ENCODE measurements at regions not wholly inside any gene's neighbourhood (a gene's known extent, or its start where the extent isn't known, plus 50 kb on each side); places are given as distances from the start of the nearest gene placed in this dataset.
"Not testable (repeated sequence)": the region's sequence is repeated elsewhere in the genome, so short reads cannot be mapped to it uniquely, and the experiment has no call there.

- no peak for DNase-seq (ENCODE audit: low read depth in 2 of 2)
Observed at GRCh38 chr11:37926772-37927171, 1328.7 kb upstream of the RAG2 start.

GRCh38 chr11:37916331-37916730 is 1318.3 kb upstream of the RAG2 start:
- DNase-seq (ENCODE audit: low read depth in 2 of 2): no peak

- no peak for DNase-seq (ENCODE audit: low read depth in 2 of 2)
Observed at GRCh38 chr11:37914859-37915258, 1316.8 kb upstream of the RAG2 start.

GRCh38 chr11:37908219-37908548 is 1310.1 kb upstream of the RAG2 start:
- no peak for DNase-seq (ENCODE audit: low read depth in 2 of 2)

- DNase-seq (ENCODE audit: low read depth in 2 of 2): no peak
Observed at GRCh38 chr11:37907436-37908218, 1309.6 kb upstream of the RAG2 start.

- no peak for DNase-seq (ENCODE audit: low read depth in 2 of 2)
Observed at GRCh38 chr11:37905707-37906417, 1307.8 kb upstream of the RAG2 start.

GRCh38 chr11:37896016-37896415 is 1298.0 kb upstream of the RAG2 start:
- no peak for DNase-seq (ENCODE audit: low read depth in 2 of 2)

GRCh38 chr11:37881741-37882140 is 1283.7 kb upstream of the RAG2 start:
- no peak for DNase-seq (ENCODE audit: low read depth in 2 of 2)

- DNase-seq (ENCODE audit: low read depth in 2 of 2): no peak
Observed at GRCh38 chr11:37861671-37862070, 1263.6 kb upstream of the RAG2 start.

- not testable (repeated sequence) for DNase-seq (ENCODE audit: low read depth in 2 of 2)
Observed at GRCh38 chr11:37858806-37859537, 1260.9 kb upstream of the RAG2 start.

- no peak for DNase-seq (ENCODE audit: low read depth in 2 of 2)
Observed at GRCh38 chr11:37858398-37858797, 1260.4 kb upstream of the RAG2 start.

GRCh38 chr11:37857726-37858125 is 1259.7 kb upstream of the RAG2 start:
- DNase-seq (ENCODE audit: low read depth in 2 of 2): no peak

- DNase-seq (ENCODE audit: low read depth in 2 of 2): peak; percentile 6 to 8
Observed at GRCh38 chr11:37849706-37850105, 1251.7 kb upstream of the RAG2 start.

- DNase-seq (ENCODE audit: low read depth in 2 of 2): no peak
Observed at GRCh38 chr11:37843603-37844002, 1245.6 kb upstream of the RAG2 start.

- no peak for DNase-seq (ENCODE audit: low read depth in 2 of 2)
Observed at GRCh38 chr11:37841016-37841415, 1243.0 kb upstream of the RAG2 start.

GRCh38 chr11:37840345-37840744 is 1242.3 kb upstream of the RAG2 start:
- DNase-seq (ENCODE audit: low read depth in 2 of 2): not testable (repeated sequence)

GRCh38 chr11:37830529-37830928 is 1232.5 kb upstream of the RAG2 start:
- no peak for DNase-seq (ENCODE audit: low read depth in 2 of 2)

- DNase-seq (ENCODE audit: low read depth in 2 of 2): no peak
Observed at GRCh38 chr11:37817727-37818270, 1219.8 kb upstream of the RAG2 start.

- no peak for DNase-seq (ENCODE audit: low read depth in 2 of 2)
Observed at GRCh38 chr11:37812281-37812880, 1214.3 kb upstream of the RAG2 start.

- DNase-seq (ENCODE audit: low read depth in 2 of 2): no peak
Observed at GRCh38 chr11:37811349-37811748, 1213.3 kb upstream of the RAG2 start.

- no peak for DNase-seq (ENCODE audit: low read depth in 2 of 2)
Observed at GRCh38 chr11:37804666-37805065, 1206.6 kb upstream of the RAG2 start.
